22Rv1 (cell line): ENCODE measurements at regions not wholly inside any gene's neighbourhood (a gene's known extent, or its start where the extent isn't known, plus 50 kb on each side); places are given as distances from the start of the nearest gene placed in this dataset.

ENCODE experiments used
- ZFX ChIP-seq: fragments of 450-650 bp; IDR thresholded peaks from 2 replicates; pipeline ENCODE4 v1.6.1; 2017; ENCODE audit warnings: antibody characterized with exemption, borderline replicate concordance
- TF ChIP-seq, protein P1 (sequence below): fragments of 450-650 bp; IDR thresholded peaks from 2 replicates; pipeline ENCODE4 v1.5.1; 2017; ENCODE audit warnings: mild to moderate bottlenecking

GRCh38 chr18:39062426-39062825 lies 1496.8 kb upstream of the CELF4 start:
- TF ChIP-seq, protein P1, sequence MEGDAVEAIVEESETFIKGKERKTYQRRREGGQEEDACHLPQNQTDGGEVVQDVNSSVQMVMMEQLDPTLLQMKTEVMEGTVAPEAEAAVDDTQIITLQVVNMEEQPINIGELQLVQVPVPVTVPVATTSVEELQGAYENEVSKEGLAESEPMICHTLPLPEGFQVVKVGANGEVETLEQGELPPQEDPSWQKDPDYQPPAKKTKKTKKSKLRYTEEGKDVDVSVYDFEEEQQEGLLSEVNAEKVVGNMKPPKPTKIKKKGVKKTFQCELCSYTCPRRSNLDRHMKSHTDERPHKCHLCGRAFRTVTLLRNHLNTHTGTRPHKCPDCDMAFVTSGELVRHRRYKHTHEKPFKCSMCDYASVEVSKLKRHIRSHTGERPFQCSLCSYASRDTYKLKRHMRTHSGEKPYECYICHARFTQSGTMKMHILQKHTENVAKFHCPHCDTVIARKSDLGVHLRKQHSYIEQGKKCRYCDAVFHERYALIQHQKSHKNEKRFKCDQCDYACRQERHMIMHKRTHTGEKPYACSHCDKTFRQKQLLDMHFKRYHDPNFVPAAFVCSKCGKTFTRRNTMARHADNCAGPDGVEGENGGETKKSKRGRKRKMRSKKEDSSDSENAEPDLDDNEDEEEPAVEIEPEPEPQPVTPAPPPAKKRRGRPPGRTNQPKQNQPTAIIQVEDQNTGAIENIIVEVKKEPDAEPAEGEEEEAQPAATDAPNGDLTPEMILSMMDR: no peak
- no peak for TF ChIP-seq ZFX
